ENCODE measurements at regions not wholly inside any gene's neighbourhood (a gene's known extent, or its start where the extent isn't known, plus 50 kb on each side); places are given as distances from the start of the nearest gene placed in this dataset.

DNA sequence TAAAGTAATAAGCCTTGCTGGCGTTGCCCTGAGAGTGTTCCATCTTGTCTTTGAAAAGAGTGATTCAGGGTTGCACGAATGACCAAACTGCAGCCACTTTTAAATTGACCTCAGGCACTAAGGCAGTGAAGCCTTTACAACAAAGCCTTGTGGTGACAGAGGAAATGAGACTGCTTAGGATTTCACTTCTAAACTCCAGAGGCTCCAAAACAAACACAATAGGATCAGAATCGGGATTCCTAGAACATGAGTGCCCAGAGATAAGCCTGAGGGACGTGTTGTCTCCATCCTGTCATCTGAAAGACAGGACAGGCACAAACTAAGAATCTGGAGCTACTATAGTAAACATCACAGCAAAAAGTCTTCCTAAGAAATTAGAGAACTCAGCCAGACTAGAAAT, 405.2 kb downstream of the PPARGC1A start:
- H3K4me3 ChIP-seq = no peak overlapping the region
- H3K27ac ChIP-seq = no peak overlapping the region
- H3K4me1 ChIP-seq = no peaks in the 10 kb centered on the region
- DNase-seq (peak in 1 of 4 donors; percentile 30), ATAC-seq (no peak)
- H3K9me3 ChIP-seq = peaks cover 0 to 8% of the 10 kb centered on the region in 2 donors
- intact Hi-C loops (cut with DNase I) = no loop called here
- no peaks in the 10 kb centered on the region for H3K36me3 ChIP-seq
- TF ChIP-seq, protein P1, sequence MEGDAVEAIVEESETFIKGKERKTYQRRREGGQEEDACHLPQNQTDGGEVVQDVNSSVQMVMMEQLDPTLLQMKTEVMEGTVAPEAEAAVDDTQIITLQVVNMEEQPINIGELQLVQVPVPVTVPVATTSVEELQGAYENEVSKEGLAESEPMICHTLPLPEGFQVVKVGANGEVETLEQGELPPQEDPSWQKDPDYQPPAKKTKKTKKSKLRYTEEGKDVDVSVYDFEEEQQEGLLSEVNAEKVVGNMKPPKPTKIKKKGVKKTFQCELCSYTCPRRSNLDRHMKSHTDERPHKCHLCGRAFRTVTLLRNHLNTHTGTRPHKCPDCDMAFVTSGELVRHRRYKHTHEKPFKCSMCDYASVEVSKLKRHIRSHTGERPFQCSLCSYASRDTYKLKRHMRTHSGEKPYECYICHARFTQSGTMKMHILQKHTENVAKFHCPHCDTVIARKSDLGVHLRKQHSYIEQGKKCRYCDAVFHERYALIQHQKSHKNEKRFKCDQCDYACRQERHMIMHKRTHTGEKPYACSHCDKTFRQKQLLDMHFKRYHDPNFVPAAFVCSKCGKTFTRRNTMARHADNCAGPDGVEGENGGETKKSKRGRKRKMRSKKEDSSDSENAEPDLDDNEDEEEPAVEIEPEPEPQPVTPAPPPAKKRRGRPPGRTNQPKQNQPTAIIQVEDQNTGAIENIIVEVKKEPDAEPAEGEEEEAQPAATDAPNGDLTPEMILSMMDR (IDR thresholded peaks at IDR 0.05) = no peak
- no peaks in the 10 kb centered on the region for H3K27me3 ChIP-seq

DNA sequence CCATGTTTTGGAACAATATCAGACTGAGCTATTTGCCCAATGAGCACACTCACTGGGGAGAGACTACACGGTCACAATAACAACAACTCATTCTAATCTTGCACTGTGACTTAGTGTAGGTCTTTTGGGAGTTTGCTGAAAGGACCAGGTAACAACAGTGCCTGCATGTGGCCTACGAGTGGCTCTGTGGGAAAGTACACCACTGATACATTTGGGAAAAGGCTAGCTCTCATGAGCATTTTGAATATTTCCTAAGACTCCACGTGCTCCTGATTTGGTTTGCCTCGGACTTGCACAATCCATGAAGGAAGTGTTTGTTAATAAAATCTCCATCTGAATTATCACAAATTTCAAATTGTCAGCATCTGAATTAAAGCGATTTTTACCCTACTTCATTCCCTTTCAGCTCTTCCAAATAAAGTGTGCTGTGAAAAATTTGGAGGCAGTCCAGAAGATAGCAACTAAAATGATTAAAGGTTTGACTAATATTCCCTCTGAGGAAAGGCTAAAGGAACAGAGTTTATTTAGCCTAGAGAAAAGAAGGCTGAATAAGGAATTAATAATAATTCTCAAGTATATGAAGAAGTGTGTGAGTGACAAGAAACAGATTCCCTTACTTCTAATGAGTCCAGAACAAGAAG, 406.4 kb downstream of the PPARGC1A start:
- Histone ChIP-seq H3K4me1 (no peaks in the 10 kb centered on the region), H3K4me3 (no peak overlapping the region), H3K9me3 (peaks cover 0 to 8% of the 10 kb centered on the region in 2 donors), H3K27me3 (no peaks in the 10 kb centered on the region), H3K27ac (no peak overlapping the region), H3K36me3 (no peaks in the 10 kb centered on the region)
- ATAC-seq (no peak), DNase-seq (peak in 2 of 4 donors; percentile 84 to 86)
- intact Hi-C loops (cut with DNase I) = no loop called here
- TF ChIP-seq, protein P1 (IDR thresholded peaks at IDR 0.05) = no peak

DNA sequence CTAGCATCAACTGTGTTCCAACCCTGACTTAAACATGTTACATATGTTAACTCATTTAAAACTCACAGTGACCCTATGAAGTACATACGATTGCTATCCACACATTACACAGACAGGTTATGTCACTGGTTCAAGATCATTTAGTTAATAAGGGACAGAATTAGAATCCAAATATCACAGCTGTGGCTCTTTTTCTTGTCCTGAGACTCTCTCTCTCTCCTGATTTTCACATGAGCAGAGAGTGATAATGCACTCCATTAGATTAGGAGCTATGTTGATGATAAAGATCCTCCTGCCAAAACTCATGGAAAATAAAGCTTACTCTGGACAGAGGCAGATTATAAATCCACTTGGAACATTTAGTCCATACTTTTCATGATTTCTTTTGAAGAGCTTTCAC, 408.3 kb downstream of the PPARGC1A start:
- TF ChIP-seq, protein P1 (IDR thresholded peaks at IDR 0.05) = no peak
- peak in 1 of 4 donors; percentile 16 for DNase-seq
- intact Hi-C loops (cut with DNase I) = no loop called here
- H3K27ac ChIP-seq = no peak overlapping the region
- H3K27me3 ChIP-seq = no peaks in the 10 kb centered on the region
- H3K4me3 ChIP-seq = no peak overlapping the region
- H3K4me1 ChIP-seq = no peaks in the 10 kb centered on the region
- H3K9me3 ChIP-seq = peaks cover 0 to 3% of the 10 kb centered on the region in 2 donors
- no peak for ATAC-seq
- H3K36me3 ChIP-seq = no peaks in the 10 kb centered on the region

DNA sequence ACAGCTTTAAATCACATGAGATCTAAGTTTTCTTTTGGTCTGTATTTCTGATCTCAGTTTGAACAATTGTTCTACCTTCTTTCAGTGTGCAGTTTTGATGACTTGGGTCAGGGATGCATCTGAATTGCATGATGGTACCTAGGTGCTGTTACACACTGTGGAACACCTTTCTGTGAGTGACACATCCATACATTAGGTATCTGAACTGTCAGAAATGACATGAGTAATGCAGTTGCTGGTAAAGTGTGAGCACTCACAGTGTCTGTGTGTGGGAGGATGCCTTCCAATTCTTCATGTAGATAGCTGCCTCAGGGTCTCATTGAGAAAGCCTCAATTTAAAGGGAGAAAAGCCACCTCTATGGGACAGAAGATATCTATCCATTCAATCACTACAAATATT, 411.9 kb downstream of the PPARGC1A start:
- no peak for ATAC-seq
- H3K36me3 ChIP-seq = no peaks in the 10 kb centered on the region
- H3K4me3 ChIP-seq = no peak overlapping the region
- no peak for DNase-seq
- intact Hi-C loops (cut with DNase I) = no loop called here
- peaks cover 0 to 3% of the 10 kb centered on the region in 2 donors for H3K9me3 ChIP-seq
- H3K27me3 ChIP-seq = no peaks in the 10 kb centered on the region
- no peaks in the 10 kb centered on the region for H3K4me1 ChIP-seq
- no peak overlapping the region for H3K27ac ChIP-seq
- TF ChIP-seq, protein P1 (IDR thresholded peaks at IDR 0.05) = no peak

DNA sequence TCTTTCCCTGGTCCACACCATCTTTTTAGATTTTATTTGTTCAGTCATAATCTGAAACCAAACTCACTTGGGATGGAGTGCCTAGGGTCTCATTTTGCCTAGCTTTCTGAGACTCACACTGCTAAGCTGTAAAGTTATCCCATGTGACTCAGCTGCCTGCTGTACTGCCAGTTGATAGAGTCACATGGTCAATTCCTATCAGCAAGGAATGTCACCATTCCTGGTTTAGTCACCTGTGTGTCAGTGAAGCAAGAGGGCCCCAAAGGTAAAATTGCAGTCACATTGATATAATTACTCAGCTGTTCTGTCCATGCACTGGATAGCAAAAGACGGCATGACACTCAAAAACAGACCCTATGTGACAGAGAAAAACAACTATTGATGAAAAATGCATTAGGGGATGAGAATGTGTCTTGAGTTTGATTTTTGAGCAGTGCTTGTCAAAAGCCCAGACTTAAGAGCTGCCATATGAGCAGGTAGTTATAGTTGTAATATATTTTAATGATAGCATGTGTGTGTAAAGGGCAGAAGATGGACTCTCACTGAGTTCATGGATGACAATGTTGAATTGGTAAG, 413.2 kb downstream of the PPARGC1A start:
- Histone ChIP-seq H3K27me3 (no peaks in the 10 kb centered on the region), H3K4me3 (no peak overlapping the region), H3K36me3 (no peaks in the 10 kb centered on the region), H3K27ac (no peak overlapping the region), H3K9me3 (no peaks in the 10 kb centered on the region), H3K4me1 (no peaks in the 10 kb centered on the region)
- no peak for DNase-seq
- TF ChIP-seq, protein P1 (IDR thresholded peaks at IDR 0.05) = no peak
- intact Hi-C loops (cut with DNase I) = no loop called here
- ATAC-seq = peak; percentile 59
